ENCODE measurements at regions not wholly inside any gene's neighbourhood (a gene's known extent, or its start where the extent isn't known, plus 50 kb on each side); places are given as distances from the start of the nearest gene placed in this dataset.

DNA sequence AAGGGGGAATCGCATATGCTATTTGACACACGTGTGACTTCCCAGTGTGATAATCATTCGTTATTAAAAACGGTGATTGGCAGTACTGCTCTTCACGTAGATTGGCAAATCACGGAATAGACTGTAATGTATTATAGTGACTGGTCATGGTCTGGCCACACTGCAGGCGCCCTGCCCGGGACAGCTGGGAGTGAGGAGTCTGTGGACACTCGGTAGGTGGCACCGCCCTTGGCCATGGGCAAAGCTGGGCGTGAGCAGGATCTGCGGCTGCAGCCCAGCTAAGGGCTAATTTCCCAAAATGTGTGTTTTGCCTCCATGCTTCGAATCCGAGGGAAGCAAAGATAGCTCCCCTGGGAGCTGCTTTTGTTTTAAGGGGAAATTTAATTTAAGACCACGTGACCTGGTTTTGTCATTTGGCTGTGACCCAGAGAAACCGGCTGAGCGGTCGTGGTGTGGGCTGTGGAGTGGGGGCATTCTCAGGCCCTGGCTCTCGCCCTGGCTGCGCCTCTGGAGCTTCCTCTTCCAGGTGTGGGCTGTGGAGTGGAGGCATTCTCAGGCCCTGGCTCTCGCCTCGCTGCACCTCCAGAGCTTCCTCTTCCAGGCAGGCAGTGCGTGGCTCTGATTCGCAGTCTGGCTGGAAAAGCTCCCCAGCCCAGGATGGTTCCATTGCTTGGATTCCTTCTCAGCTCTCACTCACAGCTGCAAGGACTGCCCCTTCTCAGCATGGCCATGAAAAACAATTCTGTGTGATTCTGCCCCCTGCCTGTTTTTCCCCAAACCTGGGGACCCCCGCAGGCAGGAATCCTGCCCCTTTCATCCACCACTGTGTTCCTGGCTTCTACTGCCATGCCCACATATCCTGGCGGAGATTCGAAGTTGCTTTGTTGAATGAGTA is 131.1 kb downstream of the OLFM1 start:
- no peak for DNase-seq (ENCODE audit: low read depth in 2 of 3, low spot score in 2 of 3)

DNA sequence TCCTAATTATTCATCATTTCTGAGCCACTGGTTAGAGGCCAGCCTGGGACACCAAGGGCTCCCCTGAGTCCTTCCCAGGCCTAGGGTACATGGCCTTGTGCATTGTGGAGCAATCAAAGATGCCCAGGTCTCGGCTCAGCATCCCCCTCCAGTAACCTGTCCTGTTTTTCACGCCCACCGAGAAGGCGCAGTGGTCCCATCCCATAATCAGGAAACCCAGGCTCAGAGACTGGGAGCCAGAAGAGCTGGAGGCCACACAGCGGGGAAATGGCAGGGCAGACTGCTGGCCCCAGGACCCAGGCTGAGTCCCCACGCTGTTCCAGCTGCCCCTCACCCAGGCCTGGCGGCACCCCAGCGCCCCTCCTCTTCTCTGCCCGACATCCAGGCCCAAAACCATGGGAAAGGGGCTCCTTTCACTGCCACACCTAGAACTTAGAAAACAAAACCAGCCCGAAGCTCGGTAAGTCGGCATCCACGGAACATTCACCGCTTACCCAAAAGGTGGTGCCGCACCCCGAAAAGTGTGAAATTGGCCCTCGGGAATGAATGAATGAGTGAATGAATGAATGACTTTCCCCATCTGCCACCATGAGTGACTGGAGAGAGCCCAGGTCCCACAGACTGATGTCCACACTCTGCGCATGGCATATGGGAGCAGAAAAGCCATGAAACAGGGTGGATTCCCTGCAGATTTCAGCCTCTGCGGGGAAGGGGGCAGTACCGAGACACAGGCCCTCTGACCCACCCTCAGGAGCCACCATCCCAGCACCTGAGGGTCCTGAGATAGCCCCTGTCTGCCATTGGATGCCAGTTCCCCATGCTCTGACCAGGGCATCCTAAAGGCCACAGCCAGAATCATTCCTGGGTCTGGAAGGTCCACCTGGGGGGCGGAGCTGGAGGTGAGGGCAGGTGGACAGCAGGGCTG is 132.5 kb downstream of the OLFM1 start:
- no peak for DNase-seq (ENCODE audit: low read depth in 2 of 3, low spot score in 2 of 3)

DNA sequence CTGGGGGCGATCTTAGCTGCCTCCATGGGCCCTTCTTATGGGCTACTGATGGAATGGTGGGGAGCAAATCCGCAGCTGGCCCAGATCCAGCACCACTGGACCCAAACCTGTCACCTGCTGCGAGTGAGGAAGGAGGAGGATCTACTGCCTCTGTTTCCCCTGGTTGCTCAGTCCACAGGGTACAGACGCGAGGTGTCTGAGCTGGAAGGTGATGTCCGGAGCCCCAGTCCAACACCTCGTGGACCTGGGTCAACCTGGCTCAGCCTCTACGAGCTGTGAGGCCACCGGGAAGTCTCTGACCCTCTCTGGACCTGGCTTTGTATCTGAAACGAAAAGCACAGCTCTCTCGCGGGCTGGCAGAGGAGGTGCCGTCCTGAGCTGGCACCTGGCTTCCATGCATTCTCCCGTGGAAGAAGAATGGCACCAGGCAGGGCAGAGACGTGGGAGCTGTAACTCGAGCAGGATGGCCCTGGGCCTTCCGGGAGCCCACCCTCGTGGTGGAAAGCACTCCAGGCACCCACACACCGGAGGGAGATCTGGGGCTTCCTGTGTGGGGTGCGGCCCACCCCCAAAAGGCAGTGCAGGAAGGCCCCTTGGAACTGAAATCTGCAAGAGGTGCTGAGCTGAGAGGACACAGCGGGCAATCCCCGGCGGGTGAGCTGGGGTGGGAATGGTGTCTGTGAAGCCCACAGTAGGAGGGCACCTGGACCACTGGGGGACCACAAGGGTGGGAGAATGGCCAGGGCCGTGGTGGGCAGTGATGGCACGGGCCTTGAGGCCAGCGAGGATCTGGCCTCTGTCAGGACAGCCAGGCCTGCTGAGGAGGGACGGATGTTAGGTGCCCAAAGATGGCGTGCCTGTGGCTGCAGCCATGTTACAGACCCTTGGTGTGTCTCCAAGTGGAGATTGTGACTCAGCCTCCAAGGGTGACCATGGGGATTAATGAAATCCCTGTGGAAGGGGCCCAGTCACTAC is 133.4 kb downstream of the OLFM1 start:
- no peak for DNase-seq (ENCODE audit: low read depth in 2 of 3, low spot score in 2 of 3)

DNA sequence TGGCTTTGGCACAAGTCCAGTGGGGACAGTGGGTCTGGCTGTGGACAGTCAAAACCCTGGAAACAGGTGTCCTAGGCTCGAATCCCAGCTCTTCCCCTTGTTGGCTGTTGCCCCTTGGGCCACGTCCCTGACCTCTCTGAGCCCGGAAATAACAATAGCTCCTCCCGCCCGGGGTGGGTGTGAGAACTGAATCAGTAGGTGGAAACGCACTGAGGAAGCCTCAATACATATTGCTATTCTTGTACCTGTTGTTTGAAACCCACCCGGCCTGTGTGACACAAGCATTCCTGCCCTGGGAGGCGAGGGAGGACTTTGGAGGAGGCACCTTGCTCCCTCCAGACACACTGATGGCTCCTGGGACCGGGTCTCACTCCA is 134.1 kb downstream of the OLFM1 start:
- no peak for DNase-seq (ENCODE audit: low read depth in 2 of 3, low spot score in 2 of 3)

DNA sequence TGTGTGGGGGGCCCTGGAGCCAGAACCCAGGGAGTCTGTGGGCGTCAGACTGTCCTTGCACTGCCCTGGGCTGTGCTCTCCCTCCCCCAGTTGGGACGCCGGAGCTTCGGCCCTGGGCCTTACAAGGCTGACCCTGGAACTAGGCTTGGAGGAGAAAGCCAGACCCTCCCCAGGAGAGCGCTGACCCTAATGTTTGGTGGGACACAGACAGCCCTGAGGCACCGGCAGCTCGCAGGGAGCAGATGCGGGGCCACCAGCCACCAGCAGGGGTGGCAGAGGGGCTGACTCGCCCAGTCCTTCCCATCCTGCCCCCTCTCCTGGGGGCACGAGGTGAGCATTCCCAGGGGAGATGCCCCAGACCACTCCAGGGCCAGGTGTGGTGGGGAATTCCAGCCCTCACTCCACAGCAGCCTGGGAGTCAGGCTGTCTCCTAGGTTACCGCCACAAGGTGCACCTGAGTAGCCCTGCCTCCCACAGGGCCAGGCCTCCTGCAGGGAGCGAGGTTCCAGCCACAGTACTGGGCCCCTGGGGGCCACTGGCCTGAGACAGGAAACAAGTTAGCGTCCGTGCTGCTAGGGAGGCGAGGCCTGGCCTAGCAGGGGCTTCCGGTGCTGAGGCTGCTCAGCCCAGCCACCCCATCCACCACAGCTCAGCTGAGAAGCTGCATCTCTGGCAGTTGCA is 134.6 kb downstream of the OLFM1 start:
- no peak for DNase-seq (ENCODE audit: low read depth in 2 of 3, low spot score in 2 of 3)

DNA sequence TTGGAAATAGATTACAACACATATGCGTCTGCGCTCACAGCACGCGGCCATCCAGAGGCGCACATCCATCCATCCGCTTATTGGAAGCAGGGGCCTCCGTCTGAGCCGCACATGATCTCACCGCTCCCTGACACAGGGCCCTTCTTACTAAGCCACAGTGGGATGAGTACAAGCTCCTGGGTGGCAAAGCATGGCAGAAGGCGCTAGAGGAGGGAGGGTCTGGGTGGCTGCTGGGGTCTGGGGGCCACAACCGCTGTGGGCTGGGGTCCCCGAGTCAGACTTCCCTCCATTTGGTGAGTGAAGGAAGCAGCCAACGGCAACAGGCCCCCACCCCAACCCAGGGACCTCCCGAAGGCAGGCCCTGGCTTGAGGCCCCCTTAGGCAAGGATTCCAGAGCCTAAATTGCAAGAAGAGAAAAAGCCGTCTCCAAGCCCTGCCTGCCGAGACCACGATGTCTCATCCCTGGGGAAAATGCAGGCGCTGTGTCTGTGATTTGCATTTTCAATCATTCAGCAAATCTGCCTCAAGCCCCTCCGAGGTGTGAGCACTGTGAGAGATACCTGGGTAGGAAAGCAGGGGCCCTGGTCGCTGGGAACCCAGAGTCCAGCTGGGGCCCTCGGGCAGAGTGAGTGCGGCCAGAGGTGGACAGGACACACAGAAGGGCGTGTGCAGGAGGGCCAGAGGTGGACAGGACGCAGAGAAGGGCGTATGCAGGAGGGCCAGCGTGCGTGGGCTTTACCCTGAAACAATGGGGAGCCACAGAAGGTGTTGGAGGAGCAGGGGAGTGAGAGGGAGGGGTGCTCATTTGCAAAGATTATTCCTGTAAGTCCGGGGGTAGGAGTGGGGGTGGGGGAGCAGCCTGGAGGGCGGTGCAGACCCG is 135.7 kb downstream of the OLFM1 start:
- no peak for DNase-seq (ENCODE audit: low read depth in 2 of 3, low spot score in 2 of 3)

DNA sequence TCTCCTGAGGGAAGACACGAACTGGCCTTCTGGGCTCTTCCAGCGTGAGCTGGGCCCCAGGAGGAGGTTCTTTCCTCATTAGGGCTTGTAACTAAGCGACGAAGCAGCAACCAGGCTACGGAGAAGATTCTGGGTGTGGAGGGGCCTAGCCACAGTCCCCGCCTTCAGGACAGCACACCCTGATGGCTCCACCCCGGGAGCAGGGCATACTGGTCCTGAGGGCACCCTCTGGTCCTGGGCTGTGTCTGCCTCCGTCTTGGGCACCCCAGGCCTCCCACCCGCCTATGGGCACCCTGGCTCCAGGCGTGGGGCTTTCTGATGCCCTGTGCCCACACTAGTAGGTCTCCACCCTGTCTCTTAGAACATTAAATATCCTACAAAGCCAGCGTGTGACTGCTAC is 136.4 kb downstream of the OLFM1 start:
- no peak for DNase-seq (ENCODE audit: low read depth in 2 of 3, low spot score in 2 of 3)

DNA sequence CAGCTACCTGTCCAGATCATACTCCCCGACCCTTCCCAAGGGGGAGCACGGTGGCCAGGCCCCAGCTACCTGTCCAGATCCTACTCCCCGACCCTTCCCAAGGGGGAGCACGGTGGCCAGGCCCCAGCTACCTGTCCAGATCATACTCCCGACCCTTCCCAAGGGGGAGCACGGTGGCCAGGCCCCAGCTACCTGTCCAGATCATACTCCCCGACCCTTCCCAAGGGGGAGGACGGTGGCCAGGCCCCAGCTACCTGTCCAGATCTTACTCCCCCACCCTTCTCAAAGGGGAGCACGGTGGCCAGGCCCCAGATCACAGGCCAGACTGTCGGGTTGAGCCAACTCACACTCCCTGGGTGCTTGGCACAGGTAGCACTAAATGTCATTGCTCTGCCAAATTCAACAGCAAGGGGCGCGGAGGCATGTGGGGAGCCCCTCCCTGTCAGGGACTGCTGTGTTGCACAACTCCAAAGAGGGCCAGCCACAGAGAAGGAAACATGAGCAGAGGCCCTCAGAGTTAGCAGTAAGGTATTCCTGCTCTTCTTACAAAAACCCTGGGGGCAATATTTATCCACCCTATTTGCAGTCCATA is 136.9 kb downstream of the OLFM1 start:
- no peak for DNase-seq (ENCODE audit: low read depth in 2 of 3, low spot score in 2 of 3)

DNA sequence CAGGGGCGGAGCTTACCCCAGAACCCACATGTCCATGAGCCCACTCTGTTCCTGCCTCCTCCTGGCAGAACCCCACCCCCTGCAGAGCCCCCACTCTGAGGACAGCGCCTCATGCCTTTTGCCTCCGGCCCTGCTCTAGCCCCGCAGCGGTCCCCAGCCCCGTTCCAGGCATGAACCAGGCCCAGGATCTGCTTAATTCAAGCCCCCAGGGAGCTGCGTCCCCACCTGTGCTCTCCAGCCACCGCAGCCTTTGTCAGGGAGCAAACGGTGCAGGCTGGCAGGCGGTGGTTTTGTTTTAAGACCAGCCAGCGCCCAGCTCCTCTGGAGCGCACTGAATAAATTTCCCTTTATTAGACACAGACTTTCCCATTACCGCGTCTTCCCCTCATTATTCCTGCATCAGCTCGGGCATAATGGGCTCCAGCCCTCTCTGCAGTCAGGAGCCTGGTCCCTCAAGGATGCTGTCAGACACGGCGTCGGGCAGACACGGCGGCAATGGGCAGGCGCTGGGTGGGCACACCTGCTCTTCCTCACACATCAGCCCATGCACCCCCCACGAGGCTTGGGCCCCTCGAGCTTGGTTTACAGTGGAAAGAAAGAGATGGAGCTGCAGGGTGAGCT is 137.6 kb downstream of the OLFM1 start:
- no peak for DNase-seq (ENCODE audit: low read depth in 2 of 3, low spot score in 2 of 3)

DNA sequence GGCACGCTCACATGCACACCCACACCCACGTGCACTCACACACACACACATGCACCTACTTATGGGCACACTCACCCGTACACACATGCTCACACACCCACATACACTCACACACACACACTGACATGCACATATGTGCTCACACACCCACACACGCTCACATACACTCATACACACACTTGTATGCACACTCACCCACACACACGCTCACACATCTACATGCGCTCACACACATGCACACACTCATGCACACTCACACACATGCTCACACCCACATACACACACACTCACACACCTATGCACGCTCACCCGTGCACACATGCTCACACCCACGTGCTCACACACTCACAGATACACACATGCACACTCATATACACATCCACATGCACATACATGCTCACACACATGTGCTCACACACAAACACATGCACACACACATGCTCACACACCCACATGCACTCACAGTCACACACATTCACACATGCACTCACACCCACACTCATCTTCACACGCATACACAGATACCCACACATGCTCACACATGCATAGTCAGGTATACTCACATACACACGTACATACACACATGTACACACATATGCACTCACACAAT is 138.3 kb downstream of the OLFM1 start:
- DNase-seq (ENCODE audit: low read depth in 2 of 3, low spot score in 2 of 3): no peak

DNA sequence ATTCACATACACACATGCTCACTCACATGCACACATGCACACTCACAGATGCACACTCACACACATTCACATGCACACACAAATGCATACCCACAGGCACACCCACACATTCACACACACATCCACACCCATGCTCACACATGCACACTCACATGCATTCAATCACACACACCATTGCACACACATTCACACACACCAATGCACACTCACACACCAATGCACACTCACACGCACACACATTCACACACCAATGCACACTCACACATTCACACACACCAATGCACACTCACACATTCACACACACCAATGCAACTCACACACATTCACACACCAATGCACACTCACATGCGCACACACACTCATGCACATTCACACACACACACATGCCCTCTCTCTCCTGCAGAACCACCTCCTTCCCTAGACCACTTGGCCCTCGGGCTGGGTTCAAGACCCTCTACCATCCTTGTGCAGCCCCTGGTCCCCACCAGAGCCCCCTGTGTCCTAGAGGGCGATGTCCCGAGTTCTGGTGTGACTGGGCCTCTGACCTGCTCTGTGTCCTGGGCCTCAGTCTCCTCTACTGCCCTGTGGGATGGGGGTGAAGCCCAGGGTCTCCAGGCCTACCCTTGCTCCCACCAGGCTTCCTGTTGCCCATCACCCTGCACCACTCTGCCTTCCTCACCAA is 139.0 kb downstream of the OLFM1 start:
- no peak for DNase-seq (ENCODE audit: low read depth in 2 of 3, low spot score in 2 of 3)

DNA sequence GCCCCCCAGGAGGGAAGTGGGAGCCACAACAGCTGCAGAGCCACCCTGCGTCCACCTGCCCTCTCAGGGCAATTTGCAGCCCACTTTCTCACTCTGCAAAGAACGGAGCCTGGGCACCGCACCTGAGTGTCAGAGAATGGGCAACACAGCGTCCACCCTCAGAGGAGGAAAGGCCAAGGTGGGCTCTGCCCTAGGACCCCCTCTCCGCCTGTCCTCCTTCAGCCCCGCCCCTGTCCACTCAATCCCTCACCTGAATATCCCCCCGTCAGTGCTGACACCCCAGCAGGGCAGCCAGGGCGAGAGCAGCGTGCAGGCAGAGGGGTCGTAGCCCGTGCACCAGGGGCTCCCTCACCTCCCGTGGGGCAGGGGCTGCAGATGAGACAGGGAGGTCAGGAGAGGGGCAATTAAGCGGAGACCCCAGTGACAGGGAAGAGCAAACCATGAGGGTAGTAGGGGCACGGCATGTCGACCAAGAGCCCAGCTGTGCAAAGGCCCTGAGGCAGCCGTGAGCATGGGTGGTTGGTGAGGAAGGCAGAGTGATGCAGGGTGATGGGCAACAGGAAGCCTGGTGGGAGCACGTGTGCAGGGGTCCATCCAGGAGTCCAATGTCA is 140.3 kb downstream of the OLFM1 start:
- no peak for DNase-seq (ENCODE audit: low read depth in 2 of 3, low spot score in 2 of 3)

DNA sequence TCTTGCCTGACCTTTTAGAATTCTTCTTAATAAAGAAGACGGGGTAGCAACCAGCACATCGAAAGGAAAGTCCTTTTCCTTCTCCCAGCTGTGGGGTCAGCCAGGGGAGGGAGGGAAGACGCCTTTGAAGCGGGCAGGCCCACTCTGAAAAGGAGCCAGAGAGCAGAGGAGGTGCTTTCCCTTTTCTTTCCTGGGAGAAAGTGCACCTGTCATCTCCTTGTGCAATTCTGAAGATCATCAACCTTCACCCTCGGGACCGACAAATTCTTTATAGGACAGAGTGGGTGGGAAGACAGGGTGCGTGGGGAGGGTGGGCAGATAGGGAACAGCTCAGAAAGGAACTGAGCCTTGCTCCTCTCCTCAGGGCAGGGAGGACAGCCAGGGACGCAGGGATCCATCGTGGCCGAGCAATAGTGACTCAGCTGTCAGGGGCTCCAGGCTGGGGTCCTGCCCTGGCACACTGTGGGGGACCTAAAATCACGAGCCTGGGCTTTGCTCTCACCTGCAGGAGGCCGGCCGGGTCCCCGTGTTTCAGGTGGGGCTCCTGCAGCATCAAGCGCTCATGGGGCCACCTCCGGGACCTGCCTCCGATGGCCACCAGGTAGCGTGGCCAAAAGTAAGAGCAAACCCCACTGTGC is 141.0 kb downstream of the OLFM1 start:
- no peak for DNase-seq (ENCODE audit: low read depth in 2 of 3, low spot score in 2 of 3)

DNA sequence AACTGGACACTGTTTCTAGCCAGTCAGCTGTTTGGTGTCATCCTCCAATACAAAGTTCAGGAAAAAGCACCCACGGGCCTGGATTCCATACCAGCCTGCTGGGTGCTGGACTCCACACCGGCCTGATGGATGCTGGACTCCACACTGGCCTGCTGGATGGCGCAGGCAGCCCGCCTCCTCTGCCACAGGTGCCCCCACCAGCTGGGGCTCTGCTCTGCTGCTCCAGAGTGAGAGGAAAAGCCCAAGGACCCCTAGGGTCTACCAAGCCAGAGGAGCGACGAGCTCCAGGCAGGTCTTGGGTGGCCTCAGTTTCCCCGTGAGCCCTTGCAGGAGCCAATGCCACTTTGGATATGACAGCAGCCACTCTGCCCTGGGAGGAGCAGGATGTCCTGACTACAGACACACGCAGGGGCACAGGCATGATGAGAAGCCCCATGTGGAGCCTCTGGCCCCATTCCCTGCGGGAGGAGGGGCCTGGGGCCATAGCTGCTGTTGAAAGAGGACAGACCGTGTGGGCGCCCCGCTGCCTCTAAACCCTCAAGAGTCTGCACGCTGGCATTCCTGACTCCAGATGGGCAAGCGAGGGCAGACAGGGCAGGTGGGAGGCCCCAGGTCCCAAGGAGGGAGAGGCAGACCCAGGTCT is 141.6 kb downstream of the OLFM1 start:
- DNase-seq (ENCODE audit: low read depth in 2 of 3, low spot score in 2 of 3): no peak

DNA sequence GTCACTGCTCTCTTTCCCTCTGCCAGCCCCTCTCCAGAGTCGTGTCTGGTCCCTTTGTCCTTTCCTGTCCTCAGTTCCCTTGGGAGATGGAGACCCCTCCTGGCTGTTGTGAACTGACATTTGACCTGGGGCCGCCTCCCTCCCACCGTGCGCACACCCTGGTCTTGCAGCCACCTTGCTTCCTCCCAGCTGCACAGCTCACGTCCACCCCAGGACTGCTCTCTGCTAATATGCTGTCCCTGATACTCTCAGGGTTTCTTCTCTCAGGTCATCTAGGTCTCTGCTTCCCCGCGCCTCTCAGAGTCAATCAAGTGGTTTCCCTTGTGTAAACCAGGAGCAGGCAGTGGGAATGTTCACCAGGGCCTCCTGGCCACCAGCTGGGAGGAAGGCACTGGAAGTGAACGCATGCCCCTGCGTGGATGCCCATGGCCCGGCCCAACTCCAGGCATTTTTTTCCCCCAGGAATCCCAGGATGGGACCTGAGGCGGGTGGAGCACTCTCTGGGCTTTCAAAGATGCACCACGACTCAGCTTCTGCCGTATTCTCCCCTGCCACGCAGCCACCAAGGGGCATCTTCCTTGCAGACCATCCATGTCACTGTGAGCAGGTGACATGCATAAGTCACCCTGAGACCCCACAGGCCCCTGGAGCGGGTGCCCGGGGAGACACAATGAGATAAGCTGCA is 142.4 kb downstream of the OLFM1 start:
- DNase-seq (ENCODE audit: low read depth in 2 of 3, low spot score in 2 of 3): no peak
